H1 (cell line): ENCODE measurements at regions not wholly inside any gene's neighbourhood (a gene's known extent, or its start where the extent isn't known, plus 50 kb on each side); places are given as distances from the start of the nearest gene placed in this dataset.

Experiments used
- CTCF ChIA-PET: fragments of 300-600 bp; sonication (Branson Sonifier 250); formaldehyde crosslinking; loops from one replicate; lab custom pipeline; 2021; ENCODE audit not compliant: partially characterized antibody; lab: Charles Lee
- POLR2A ChIA-PET: fragments of 300-600 bp; sonication (Branson Sonifier 250); formaldehyde crosslinking; loops from one replicate; lab custom pipeline; 2021; ENCODE audit warnings: inconsistent platforms; ENCODE audit not compliant: partially characterized antibody; lab: Charles Lee
- DNase-seq, 2 experiments: peaks; one replicate each; pipeline versions ENCODE4 v3.0.0 to v3.0.0-alpha.2; 2010 to 2022; ENCODE audit warnings: low spot score in 2 of 2, low read depth in 1 of 2, mixed read lengths in 1 of 2
- FAIRE-seq: peaks from 2 replicates; lab custom pipeline; 2011; peaks lifted over from hg19 to GRCh38; lab: Jason Lieb, UNC
- H2AFZ ChIP-seq: 2 replicates; pipeline ENCODE4 v1.8.1; 2012; ENCODE audit warnings: low read length, inconsistent platforms
- H2AK5ac ChIP-seq: 2 replicates; pipeline ENCODE4 v1.6.1; 2013; ENCODE audit warnings: low read depth, low read length
- H2BK120ac ChIP-seq: replicated peaks from 2 replicates; pipeline ENCODE3; 2013; ENCODE audit warnings: low read depth, low read length, inconsistent platforms
- H2BK12ac ChIP-seq: 2 replicates; pipeline ENCODE4 v1.6.1; 2013; ENCODE audit warnings: low read depth, low read length
- H2BK15ac ChIP-seq: 2 replicates; pipeline ENCODE4 v1.6.1; 2013; ENCODE audit warnings: low read length
- H2BK20ac ChIP-seq: 2 replicates; pipeline ENCODE4 v1.6.1; 2013; ENCODE audit warnings: low read length
- H2BK5ac ChIP-seq: 2 replicates; pipeline ENCODE4 v1.6.1; 2013; ENCODE audit warnings: low read depth, low read length
- H3K14ac ChIP-seq: 2 replicates; pipeline ENCODE4 v1.6.1; 2013; ENCODE audit warnings: inconsistent platforms; ENCODE audit not compliant: insufficient read length
- H3K18ac ChIP-seq: 2 replicates; pipeline ENCODE4 v1.6.1; 2013; ENCODE audit warnings: low read length; ENCODE audit errors: extremely low read depth
- H3K23ac ChIP-seq: 2 replicates; pipeline ENCODE4 v1.6.1; 2013; ENCODE audit warnings: inconsistent platforms; ENCODE audit not compliant: insufficient read length
- H3K23me2 ChIP-seq: 2 replicates; pipeline ENCODE4 v1.6.1; 2013; ENCODE audit warnings: low read depth, low read length
- H3K27ac ChIP-seq: 2 replicates; pipeline ENCODE4 v1.6.1; 2011; ENCODE audit warnings: low read depth, low read length, inconsistent platforms
- H3K27me3 ChIP-seq, 4 experiments: replicated peaks in 1 of 4; 1 replicate in 1 of 4; 2 replicates in 3 of 4; pipeline versions ENCODE4 v1.6.1 to v1.8.1; 2011 to 2013; ENCODE audit warnings: low read length in 3 of 4, mild to moderate bottlenecking in 3 of 4, inconsistent platforms in 2 of 4, mixed read lengths in 2 of 4, moderate library complexity in 1 of 4; ENCODE audit not compliant: control insufficient read depth in 3 of 4, insufficient read depth in 3 of 4; ENCODE audit errors: extremely low read depth in 1 of 4
- H3K36me3 ChIP-seq, 4 experiments: 2 replicates each; pipeline versions ENCODE4 v1.6.1 to v1.8.1; 2011 to 2013; ENCODE audit warnings: mild to moderate bottlenecking in 4 of 4, low read length in 3 of 4, moderate library complexity in 2 of 4, control low read depth in 1 of 4, inconsistent platforms in 1 of 4; ENCODE audit not compliant: insufficient read depth in 4 of 4, control insufficient read depth in 2 of 4
- H3K4ac ChIP-seq: replicated peaks from 2 replicates; pipeline ENCODE3; 2013; ENCODE audit warnings: low read length, low read depth, mixed read lengths, inconsistent platforms; ENCODE audit not compliant: insufficient read length
- H3K4me1 ChIP-seq, 4 experiments: replicated peaks in 1 of 4; 1 replicate in 1 of 4; 2 replicates in 3 of 4; pipeline versions ENCODE4 v1.6.1 to v1.8.1; 2011 to 2013; ENCODE audit warnings: low read length in 3 of 4, inconsistent platforms in 2 of 4, mixed read lengths in 1 of 4; ENCODE audit not compliant: insufficient read depth in 4 of 4, control insufficient read depth in 3 of 4
- H3K4me2 ChIP-seq, 2 experiments: 2 replicates each; pipeline versions ENCODE4 v1.6.1 to v1.8.1; 2011 to 2013; ENCODE audit warnings: low read depth in 2 of 2, low read length in 2 of 2, control low read depth in 1 of 2, inconsistent platforms in 1 of 2, mild to moderate bottlenecking in 1 of 2; ENCODE audit not compliant: insufficient read depth in 1 of 2
- H3K4me3 ChIP-seq, 4 experiments: fragments of 200-600, 300-600 bp in 1 of 4; sonication (generic), shearing (Covaris generic), sonication (Bioruptor Twin) in 1 of 4; 2 replicates each; pipeline versions ENCODE4 v1.5.1 to v1.8.1; 2011 to 2016; ENCODE audit warnings: low read length in 4 of 4, low read depth in 3 of 4, control low read depth in 2 of 4, inconsistent platforms in 2 of 4, mild to moderate bottlenecking in 2 of 4, mixed read lengths in 1 of 4, moderate library complexity in 1 of 4; ENCODE audit not compliant: insufficient read depth in 2 of 4; ENCODE audit errors: extremely low read depth in 1 of 4
- H3K56ac ChIP-seq: replicated peaks from 2 replicates; pipeline ENCODE3; 2013; ENCODE audit warnings: low read depth, mild to moderate bottlenecking, mixed read lengths, low read length, inconsistent platforms; ENCODE audit not compliant: insufficient read length
- H3K79me1 ChIP-seq: 2 replicates; pipeline ENCODE4 v1.6.1; 2013; ENCODE audit warnings: low read depth, low read length, control low read depth
- H3K79me2 ChIP-seq, 2 experiments: 2 replicates each; pipeline versions ENCODE4 v1.6.1 to v1.8.1; 2012 to 2013; ENCODE audit warnings: low read length in 2 of 2, mild to moderate bottlenecking in 2 of 2, inconsistent platforms in 1 of 2; ENCODE audit not compliant: insufficient read depth in 2 of 2, control insufficient read depth in 1 of 2
- H3K9ac ChIP-seq, 4 experiments: replicated peaks in 1 of 4; 1 replicate in 1 of 4; 2 replicates in 3 of 4; pipeline versions ENCODE4 v1.6.1 to v1.8.1; 2011 to 2013; ENCODE audit warnings: low read depth in 3 of 4, low read length in 3 of 4, control low read depth in 2 of 4, mild to moderate bottlenecking in 2 of 4, moderate library complexity in 2 of 4, inconsistent platforms in 1 of 4; ENCODE audit errors: extremely low read depth in 1 of 4
- H3K9me3 ChIP-seq, 2 experiments: 2 replicates each; pipeline versions ENCODE4 v1.6.1 to v1.8.1; 2012 to 2013; ENCODE audit warnings: mild to moderate bottlenecking in 2 of 2, moderate library complexity in 2 of 2, control low read depth in 1 of 2, inconsistent platforms in 1 of 2, low read depth in 1 of 2, low read length in 1 of 2, mixed read lengths in 1 of 2; ENCODE audit not compliant: insufficient read depth in 2 of 2
- H4K20me1 ChIP-seq, 2 experiments: replicated peaks in 1 of 2; 2 replicates each; pipeline versions ENCODE3 to v1.8.1; 2011 to 2013; ENCODE audit warnings: inconsistent platforms in 2 of 2, low read length in 2 of 2, mild to moderate bottlenecking in 1 of 2; ENCODE audit not compliant: insufficient read depth in 2 of 2, control insufficient read depth in 1 of 2
- H4K5ac ChIP-seq: 2 replicates; pipeline ENCODE4 v1.6.1; 2013; ENCODE audit warnings: low read length, low read depth, mixed read lengths, inconsistent platforms; ENCODE audit not compliant: insufficient read length
- H4K8ac ChIP-seq: 2 replicates; pipeline ENCODE4 v1.8.0; 2013; ENCODE audit warnings: mild to moderate bottlenecking, moderate library complexity, low read length, inconsistent platforms; ENCODE audit not compliant: insufficient read depth; ENCODE audit errors: extremely low read depth
- H4K91ac ChIP-seq: replicated peaks from 2 replicates; pipeline ENCODE3; 2013; ENCODE audit warnings: low read length, mixed read lengths, inconsistent platforms; ENCODE audit not compliant: insufficient read length
- EGR1 ChIP-seq: IDR thresholded peaks from 2 replicates; pipeline ENCODE4 v1.6.1; 2011; ENCODE audit warnings: low read depth, low read length, borderline replicate concordance
- EP300 ChIP-seq, 2 experiments: IDR thresholded peaks; 1 replicate in 1 of 2; 2 replicates in 1 of 2; pipeline ENCODE4 v1.6.1; 2011 to 2012; ENCODE audit warnings: low read depth in 2 of 2, low read length in 2 of 2, mild to moderate bottlenecking in 2 of 2, borderline replicate concordance in 1 of 2, inconsistent platforms in 1 of 2, moderate library complexity in 1 of 2
- FOSL1 ChIP-seq: IDR thresholded peaks from 2 replicates; pipeline ENCODE4 v1.6.1; 2011; ENCODE audit warnings: mild to moderate bottlenecking, low read depth, low read length, moderate library complexity; ENCODE audit not compliant: insufficient read depth
- KDM5A ChIP-seq: fragments of 200-600 bp; IDR thresholded peaks from 2 replicates; pipeline ENCODE4 v1.7.1; 2012; ENCODE audit warnings: mild to moderate bottlenecking, low read length, inconsistent platforms, mixed read lengths
- SIRT6 ChIP-seq: IDR thresholded peaks from one replicate; pipeline ENCODE4 v1.7.1; 2012; ENCODE audit warnings: low read length, inconsistent platforms
- ZNF274 ChIP-seq: IDR thresholded peaks from 2 replicates; pipeline ENCODE4 v1.7.0; 2012; ENCODE audit warnings: low read length, borderline replicate concordance; ENCODE audit errors: extremely low read depth
- TF ChIP-seq, protein P1 (sequence below): IDR thresholded peaks from 2 replicates; pipeline ENCODE4 v1.6.1; 2012; ENCODE audit warnings: inconsistent platforms

DNA sequence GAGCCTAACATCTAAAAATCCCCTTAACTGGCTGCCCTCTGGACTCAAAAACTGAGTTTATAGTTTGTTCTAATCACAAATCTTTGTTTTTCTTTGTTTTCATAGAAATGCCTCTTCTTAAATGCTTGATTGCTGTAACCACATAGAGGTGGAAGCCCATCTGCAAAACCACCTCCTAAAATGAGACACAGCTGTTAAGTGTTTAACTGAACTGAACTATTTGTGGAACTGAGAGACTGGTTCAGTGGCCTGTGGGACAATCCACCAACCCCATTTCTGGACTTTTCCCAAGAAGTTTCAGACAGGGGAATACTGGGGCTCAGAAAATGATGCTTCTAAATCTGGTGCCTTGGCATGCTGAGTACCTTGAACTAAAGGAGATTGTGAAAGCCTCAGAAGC, 50.9 kb upstream of the TM9SF2 start:
- no peak overlapping the region for H3K23ac ChIP-seq
- no peak overlapping the region for H3K4ac ChIP-seq
- TF ChIP-seq KDM5A = no peak
- TF ChIP-seq EGR1 = no peak
- TF ChIP-seq, protein P1, sequence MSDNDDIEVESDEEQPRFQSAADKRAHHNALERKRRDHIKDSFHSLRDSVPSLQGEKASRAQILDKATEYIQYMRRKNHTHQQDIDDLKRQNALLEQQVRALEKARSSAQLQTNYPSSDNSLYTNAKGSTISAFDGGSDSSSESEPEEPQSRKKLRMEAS = no peak
- TF ChIP-seq EP300 (IDR thresholded peaks at IDR 0.05; ENCODE audit: borderline replicate concordance in 1 of 2, low read depth in 2 of 2, low read length in 2 of 2) = no peak
- TF ChIP-seq ZNF274 = no peak
- no peak for TF ChIP-seq FOSL1
- no peak for TF ChIP-seq SIRT6
- CTCF ChIA-PET = interaction anchor here (0.9 to 3.0 kb wide), 4 partner anchors 11 to 181 kb away, joined by 3 to 18 read pairs (median 8); no protein-coding TSS in a partner anchor
- H2AFZ ChIP-seq = no peak overlapping the region
- H3K36me3 ChIP-seq = no peaks in the 10 kb centered on the region
- no peak overlapping the region for H3K4me2 ChIP-seq
- no peak overlapping the region for H3K27ac ChIP-seq
- no peaks in the 10 kb centered on the region for H3K23me2 ChIP-seq
- H3K4me1 ChIP-seq = no peaks in the 10 kb centered on the region; a peak in 1 of 7 replicates
- no peak overlapping the region for H3K56ac ChIP-seq
- no peaks in the 10 kb centered on the region for H3K79me2 ChIP-seq
- no peak overlapping the region for H4K8ac ChIP-seq
- H3K18ac ChIP-seq = no peak overlapping the region
- FAIRE-seq (no peak), DNase-seq (no peak)
- no peak overlapping the region for H3K4me3 ChIP-seq
- H4K20me1 ChIP-seq = no peaks in the 10 kb centered on the region
- H2AK5ac ChIP-seq = no peak overlapping the region
- H2BK15ac ChIP-seq = no peak overlapping the region
- H4K5ac ChIP-seq = no peak overlapping the region
- no peak overlapping the region for H4K91ac ChIP-seq
- H3K9me3 ChIP-seq = peaks cover 0 to 6% of the 10 kb centered on the region in 2 experiments; a peak in 2 of 4 replicates
- no peak overlapping the region for H2BK20ac ChIP-seq
- no peak overlapping the region for H3K14ac ChIP-seq
- no peaks in the 10 kb centered on the region for H3K79me1 ChIP-seq
- H2BK12ac ChIP-seq = no peak overlapping the region
- no peaks in the 10 kb centered on the region for H3K27me3 ChIP-seq
- H2BK5ac ChIP-seq = no peak overlapping the region
- H3K9ac ChIP-seq = no peak overlapping the region
- POLR2A ChIA-PET = interaction anchor here (1.8 kb wide), 1 partner anchor 11 kb away, joined by 4 read pairs; no protein-coding TSS in a partner anchor
- no peak overlapping the region for H2BK120ac ChIP-seq
